ENCODE measurements at regions not wholly inside any gene's neighbourhood (a gene's known extent, or its start where the extent isn't known, plus 50 kb on each side); places are given as distances from the start of the nearest gene placed in this dataset.

DNA sequence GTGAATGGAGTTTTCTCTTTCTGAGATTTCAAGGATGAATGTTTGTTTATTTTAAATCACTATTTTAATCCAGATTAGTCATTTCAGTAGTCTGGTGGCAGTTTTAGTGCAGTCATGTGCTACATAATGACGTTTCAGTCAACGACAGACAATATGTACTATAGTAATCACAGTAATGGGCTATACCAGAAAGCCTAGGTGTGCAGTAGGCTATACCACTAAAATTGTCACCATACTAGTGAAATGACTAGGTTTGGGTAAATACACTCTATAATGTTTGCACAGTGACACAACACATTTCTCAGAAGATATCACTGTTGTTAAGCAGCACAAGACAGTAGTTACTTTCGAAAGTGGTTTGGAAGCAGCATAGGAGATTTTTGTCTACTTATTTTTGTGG lies 203.1 kb downstream of the ETNK1 start:
- Histone ChIP-seq H3K36me3 (no peaks in the 10 kb centered on the region), H3K27ac (no peak overlapping the region), H3K27me3 (no peaks in the 10 kb centered on the region), H3K4me3 (no peak overlapping the region), H3K4me1 (no peaks in the 10 kb centered on the region), H3K9me3 (no peaks in the 10 kb centered on the region)
- WGBS, 2 donors = 58 to 67% methylated on average over 3 of the region's 3 CpGs
- no peak for DNase-seq
- intact Hi-C loops (cut with DNase I) = no loop called here
- TF ChIP-seq POLR2A (IDR thresholded peaks at IDR 0.05) = no peak
- TF ChIP-seq, protein P1, sequence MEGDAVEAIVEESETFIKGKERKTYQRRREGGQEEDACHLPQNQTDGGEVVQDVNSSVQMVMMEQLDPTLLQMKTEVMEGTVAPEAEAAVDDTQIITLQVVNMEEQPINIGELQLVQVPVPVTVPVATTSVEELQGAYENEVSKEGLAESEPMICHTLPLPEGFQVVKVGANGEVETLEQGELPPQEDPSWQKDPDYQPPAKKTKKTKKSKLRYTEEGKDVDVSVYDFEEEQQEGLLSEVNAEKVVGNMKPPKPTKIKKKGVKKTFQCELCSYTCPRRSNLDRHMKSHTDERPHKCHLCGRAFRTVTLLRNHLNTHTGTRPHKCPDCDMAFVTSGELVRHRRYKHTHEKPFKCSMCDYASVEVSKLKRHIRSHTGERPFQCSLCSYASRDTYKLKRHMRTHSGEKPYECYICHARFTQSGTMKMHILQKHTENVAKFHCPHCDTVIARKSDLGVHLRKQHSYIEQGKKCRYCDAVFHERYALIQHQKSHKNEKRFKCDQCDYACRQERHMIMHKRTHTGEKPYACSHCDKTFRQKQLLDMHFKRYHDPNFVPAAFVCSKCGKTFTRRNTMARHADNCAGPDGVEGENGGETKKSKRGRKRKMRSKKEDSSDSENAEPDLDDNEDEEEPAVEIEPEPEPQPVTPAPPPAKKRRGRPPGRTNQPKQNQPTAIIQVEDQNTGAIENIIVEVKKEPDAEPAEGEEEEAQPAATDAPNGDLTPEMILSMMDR (IDR thresholded peaks at IDR 0.05) = no peak

DNA sequence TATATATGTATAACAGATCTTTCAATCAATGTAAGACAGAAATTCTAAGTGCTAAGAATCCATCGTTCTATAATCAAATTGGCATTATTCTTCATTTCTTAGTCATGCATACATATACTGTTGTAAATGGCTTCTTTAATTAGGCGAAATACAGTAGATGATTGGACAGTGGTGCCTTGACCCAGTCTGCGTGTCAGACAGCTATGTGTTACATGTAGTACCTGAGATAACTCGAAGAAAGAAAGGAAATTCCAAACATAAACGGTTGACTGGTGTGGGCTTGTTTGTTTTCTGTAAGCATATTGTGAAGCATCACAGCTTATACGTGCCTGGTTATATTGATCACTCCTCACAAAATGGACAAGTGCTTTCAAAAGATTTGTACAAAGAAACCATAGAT lies 210.5 kb downstream of the ETNK1 start:
- Histone ChIP-seq H3K9me3 (no peaks in the 10 kb centered on the region), H3K27me3 (no peaks in the 10 kb centered on the region), H3K4me1 (no peaks in the 10 kb centered on the region), H3K4me3 (no peak overlapping the region), H3K27ac (no peak overlapping the region), H3K36me3 (no peaks in the 10 kb centered on the region)
- WGBS, 2 donors = 63 to 70% methylated on average over 6 of the region's 6 CpGs
- TF ChIP-seq, protein P1 (IDR thresholded peaks at IDR 0.05) = no peak
- TF ChIP-seq POLR2A (IDR thresholded peaks at IDR 0.05) = no peak
- intact Hi-C loops (cut with DNase I) = no loop called here
- no peak for DNase-seq

DNA sequence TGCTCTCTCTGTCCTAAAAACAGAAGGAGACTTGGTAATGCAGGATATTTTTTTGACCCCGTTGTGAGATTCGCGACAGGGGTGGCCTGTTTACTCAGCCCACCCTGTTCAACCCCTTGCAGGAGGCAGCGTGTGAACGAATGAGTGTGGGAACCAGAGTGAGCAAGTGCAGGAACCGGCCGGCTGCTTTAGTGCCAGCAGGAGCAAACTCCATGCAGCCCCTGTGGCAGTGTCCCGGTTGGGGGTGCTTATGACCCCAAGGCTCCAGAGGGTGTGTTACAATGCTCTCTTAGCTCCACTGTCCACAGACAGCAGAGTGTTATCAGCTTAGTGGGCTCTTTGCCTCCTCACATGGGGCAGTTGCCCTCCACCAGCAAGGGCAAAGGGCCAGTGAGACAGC lies 225.2 kb downstream of the ETNK1 start:
- Histone ChIP-seq H3K27ac (no peak overlapping the region), H3K9me3 (no peaks in the 10 kb centered on the region), H3K36me3 (no peaks in the 10 kb centered on the region), H3K4me3 (no peak overlapping the region), H3K27me3 (no peaks in the 10 kb centered on the region), H3K4me1 (no peaks in the 10 kb centered on the region)
- 100% methylated on average over 3 of the region's 8 CpGs; no CpG with 5 or more reads in 1 of the 2 donors for WGBS, 2 donors
- no peak for TF ChIP-seq POLR2A (IDR thresholded peaks at IDR 0.05)
- intact Hi-C loops (cut with DNase I) = loop anchor here (10.0 kb wide), 1 partner anchor 205 kb away; no protein-coding TSS in a partner anchor
- no peak for DNase-seq

DNA sequence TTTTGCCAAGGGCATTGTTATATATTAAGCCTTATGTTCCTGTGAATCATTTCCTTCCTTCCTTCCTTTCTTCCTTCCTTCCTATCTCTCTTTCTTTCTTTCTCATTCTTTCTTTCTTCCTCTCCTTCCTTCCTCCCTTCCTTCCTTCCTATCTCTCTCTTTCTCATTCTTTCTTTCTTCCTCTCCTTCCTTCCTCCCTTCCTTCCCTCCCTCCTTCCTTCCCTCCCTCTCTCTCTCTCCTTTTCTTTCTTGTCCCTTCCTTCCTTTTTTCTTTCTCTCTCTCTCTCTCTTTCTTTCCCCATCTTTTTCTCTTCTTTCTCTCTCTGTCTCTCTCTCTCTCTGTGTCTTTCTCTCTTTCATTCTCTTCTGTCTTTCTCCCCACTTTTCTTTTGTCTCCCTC lies 226.6 kb downstream of the ETNK1 start:
- intact Hi-C loops (cut with DNase I) = loop anchor here (10.0 kb wide), 1 partner anchor 203 kb away; no protein-coding TSS in a partner anchor
- H3K36me3 ChIP-seq = no peaks in the 10 kb centered on the region
- H3K4me1 ChIP-seq = no peaks in the 10 kb centered on the region
- TF ChIP-seq, protein P1 (IDR thresholded peaks at IDR 0.05) = no peak
- TF ChIP-seq POLR2A (IDR thresholded peaks at IDR 0.05) = no peak
- DNase-seq = no peak
- H3K27ac ChIP-seq = no peak overlapping the region
- H3K27me3 ChIP-seq = no peaks in the 10 kb centered on the region
- no peak overlapping the region for H3K4me3 ChIP-seq
- no peaks in the 10 kb centered on the region for H3K9me3 ChIP-seq

DNA sequence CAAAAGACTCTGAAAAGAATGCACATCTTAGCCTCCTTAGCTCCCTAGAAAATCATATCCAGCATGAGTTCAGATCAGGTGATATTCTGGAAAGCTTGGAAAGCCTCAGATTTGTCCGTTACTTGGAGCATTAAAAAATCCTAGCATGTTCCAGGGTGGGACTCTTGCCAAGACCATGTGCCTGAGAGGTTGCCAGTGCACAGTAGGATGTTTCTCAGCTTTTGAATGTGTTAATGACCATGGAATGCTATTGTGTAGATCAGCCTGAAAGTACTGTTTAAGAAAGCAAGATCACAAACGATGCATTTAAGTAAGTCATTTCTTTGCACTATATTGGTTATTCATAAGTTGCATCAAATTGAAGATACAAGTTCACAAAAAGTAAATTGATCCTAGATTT lies 230.5 kb downstream of the ETNK1 start:
- no peaks in the 10 kb centered on the region for H3K36me3 ChIP-seq
- H3K4me1 ChIP-seq = no peaks in the 10 kb centered on the region
- DNase-seq = no peak
- intact Hi-C loops (cut with DNase I) = loop anchor here (10.0 kb wide), 1 partner anchor 199 kb away; no protein-coding TSS in a partner anchor
- peaks cover 0 to under 1% (median 0%) of the 10 kb centered on the region in 4 donors for H3K27me3 ChIP-seq
- WGBS, 2 donors = 59 to 65% methylated on average over 2 of the region's 2 CpGs
- no peak overlapping the region for H3K4me3 ChIP-seq
- no peak overlapping the region for H3K27ac ChIP-seq
- no peak for TF ChIP-seq POLR2A (IDR thresholded peaks at IDR 0.05)
- TF ChIP-seq, protein P1 (IDR thresholded peaks at IDR 0.05) = no peak
- H3K9me3 ChIP-seq = no peaks in the 10 kb centered on the region

DNA sequence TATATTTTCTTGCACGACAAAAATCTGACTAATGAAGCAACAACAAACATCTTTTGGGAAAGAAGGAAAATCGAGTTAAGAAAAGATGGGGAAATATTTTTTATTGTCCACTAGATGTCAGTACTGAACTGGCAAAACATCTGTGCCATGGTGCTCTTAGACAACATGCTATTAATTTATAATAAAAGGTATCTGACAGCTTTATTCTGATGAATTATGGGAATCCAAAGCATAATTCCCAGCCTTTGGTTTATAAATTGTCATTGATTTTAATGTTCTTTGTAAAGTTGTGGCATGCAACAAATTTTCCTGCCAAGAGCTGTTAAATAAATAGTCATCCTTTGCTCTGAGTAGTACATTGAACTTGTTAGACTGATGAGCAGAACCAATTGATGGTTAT lies 231.2 kb downstream of the ETNK1 start:
- 0 to 2% methylated on average over 2 of the region's 2 CpGs for WGBS, 2 donors

More for the DNA sequence above, 231.2 kb downstream of the ETNK1 start:
- intact Hi-C loops (cut with DNase I) = loop anchor here (10.0 kb wide), 1 partner anchor 199 kb away; no protein-coding TSS in a partner anchor
- Histone ChIP-seq H3K9me3 (no peaks in the 10 kb centered on the region), H3K27ac (no peak overlapping the region), H3K4me3 (no peak overlapping the region), H3K4me1 (no peaks in the 10 kb centered on the region), H3K27me3 (peaks cover 0 to 3% (median 0%) of the 10 kb centered on the region in 4 donors), H3K36me3 (no peaks in the 10 kb centered on the region)
- DNase-seq = no peak
- TF ChIP-seq POLR2A (IDR thresholded peaks at IDR 0.05) = no peak
- TF ChIP-seq, protein P1 (IDR thresholded peaks at IDR 0.05) = peak in 5 of 6 experiments; percentile 44 to 58 (median 51)
